Limb (tissue), 2 donors: ENCODE measurements at regions not wholly inside any gene's neighbourhood (a gene's known extent, or its start where the extent isn't known, plus 50 kb on each side); places are given as distances from the start of the nearest gene placed in this dataset.
"Not testable (repeated sequence)": the region's sequence is repeated elsewhere in the genome, so short reads cannot be mapped to it uniquely, and the experiment has no call there.

Source experiments
- DNase-seq, 2 donors: peaks; one replicate each; pipeline ENCODE4 v3.0.0-alpha.2; 2016; ENCODE audit errors: extremely low spot score in 2 of 2

- not testable (repeated sequence) for DNase-seq
These were observed 173.9 kb downstream of the ZNF621 start for GRCh38 chr3:40698611-40699010.

DNA sequence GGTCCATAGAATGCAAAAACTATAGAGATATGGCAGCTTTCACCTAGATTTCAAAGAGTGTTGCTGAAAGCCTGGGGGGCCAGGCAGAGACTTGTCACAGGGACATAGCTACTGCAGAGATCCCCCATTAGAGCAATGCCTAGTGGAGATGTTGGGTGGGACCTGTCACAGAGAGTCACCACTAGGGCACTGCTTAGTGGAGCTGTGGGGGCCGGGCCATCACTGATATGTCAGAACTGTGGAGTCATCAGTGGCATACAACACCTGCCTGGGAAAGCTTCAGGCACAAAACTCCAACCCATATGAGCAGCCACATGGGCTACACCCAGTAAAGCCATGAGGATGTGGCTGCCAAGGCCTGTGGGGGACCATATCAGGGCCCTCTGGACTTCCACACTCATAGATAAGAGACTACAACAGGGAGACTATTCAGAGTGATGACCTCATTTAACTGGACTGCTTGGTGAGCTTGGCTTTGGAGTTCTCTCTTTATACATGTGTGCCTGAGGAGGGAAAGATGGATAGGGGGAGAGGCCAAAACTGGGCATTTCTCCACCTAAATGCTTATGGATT is 176.3 kb downstream of the ZNF621 start:
- no peak for DNase-seq

- DNase-seq: no peak
These were observed 179.5 kb downstream of the ZNF621 start for GRCh38 chr3:40704224-40704623.

GRCh38 chr3:40705663-40706062 is 180.9 kb downstream of the ZNF621 start:
- no peak for DNase-seq

GRCh38 chr3:40713306-40713705 is 188.5 kb downstream of the ZNF621 start:
- DNase-seq: no peak

DNA sequence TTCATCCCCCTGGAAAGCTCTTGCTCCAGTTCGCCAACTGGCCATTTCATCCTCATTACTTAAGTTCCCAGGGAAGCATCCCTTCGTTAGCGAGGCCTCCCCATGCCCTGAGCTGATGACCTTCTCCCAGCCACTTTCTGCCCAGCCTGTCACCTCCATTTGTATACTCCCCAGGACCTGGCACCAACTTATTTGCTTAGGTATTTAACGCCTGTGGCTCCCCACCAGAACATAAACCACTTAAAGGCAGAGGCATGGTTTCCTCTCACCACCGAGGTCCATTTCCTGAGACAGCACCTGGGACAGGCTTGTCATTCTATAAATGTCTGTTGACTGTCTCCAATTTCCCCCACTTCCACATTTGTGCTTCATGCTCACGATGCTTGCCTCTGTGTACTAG is 189.0 kb downstream of the ZNF621 start:
- no peak for DNase-seq

GRCh38 chr3:40714771-40715345 is 190.1 kb downstream of the ZNF621 start:
- no peak for DNase-seq

DNA sequence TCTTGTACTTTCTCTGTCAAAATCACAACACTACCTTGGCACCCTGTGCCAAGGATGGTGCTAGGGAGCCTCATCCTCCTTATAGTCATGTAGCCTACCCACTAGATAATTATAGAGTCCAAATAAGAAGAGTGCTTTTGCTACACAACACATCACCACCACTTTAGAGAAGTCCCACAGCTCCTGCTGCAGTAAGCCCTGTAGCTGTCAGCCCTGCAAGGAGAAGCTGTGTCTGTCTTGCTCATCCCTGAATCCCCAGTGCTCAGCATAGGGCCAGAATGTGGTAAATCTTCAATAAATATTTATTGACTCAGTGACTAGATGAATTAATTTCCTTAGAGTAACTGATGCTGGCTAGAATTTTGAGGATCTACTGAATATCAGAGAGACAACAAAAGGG is 190.8 kb downstream of the ZNF621 start:
- DNase-seq: no peak

DNA sequence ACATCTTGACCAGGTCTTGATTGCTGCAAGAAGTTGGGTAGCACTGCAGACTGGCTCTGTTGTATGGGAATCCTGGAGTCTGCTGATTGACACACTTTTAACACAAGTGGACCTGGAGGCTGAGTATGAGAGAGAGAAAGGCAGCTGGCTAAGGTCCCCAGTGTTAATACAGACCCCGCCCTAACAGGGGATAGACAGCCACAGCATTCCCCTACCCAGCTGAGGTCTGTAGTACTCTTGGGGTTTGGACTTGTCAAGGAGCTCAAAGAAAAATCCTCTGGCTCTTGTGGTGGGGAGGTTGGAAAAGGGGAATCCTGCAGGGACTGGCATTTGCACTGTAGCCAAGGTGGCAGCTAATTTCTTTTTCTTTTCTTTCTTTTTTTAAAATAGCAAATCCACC is 192.7 kb downstream of the ZNF621 start:
- DNase-seq: no peak

DNA sequence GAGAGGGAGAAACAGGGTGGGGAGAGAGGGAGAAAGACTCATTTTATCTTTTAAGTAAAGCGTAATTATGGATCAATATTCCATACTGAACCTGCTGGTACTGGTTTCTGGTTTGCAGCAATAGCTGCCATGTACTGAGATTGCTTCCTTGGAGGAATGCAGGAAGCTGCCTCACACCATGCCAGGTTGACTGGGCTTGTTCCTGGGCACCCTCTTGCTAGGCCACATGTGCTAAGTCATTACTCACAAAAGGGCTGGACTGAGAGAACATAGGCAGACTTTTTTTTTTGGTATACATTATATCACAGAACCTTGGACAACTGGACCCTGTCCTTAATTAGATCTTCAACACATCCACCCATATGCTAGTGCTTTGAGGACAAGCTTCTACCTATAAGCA is 193.4 kb downstream of the ZNF621 start:
- no peak for DNase-seq

GRCh38 chr3:40718681-40719080 is 193.9 kb downstream of the ZNF621 start:
- no peak for DNase-seq

DNA sequence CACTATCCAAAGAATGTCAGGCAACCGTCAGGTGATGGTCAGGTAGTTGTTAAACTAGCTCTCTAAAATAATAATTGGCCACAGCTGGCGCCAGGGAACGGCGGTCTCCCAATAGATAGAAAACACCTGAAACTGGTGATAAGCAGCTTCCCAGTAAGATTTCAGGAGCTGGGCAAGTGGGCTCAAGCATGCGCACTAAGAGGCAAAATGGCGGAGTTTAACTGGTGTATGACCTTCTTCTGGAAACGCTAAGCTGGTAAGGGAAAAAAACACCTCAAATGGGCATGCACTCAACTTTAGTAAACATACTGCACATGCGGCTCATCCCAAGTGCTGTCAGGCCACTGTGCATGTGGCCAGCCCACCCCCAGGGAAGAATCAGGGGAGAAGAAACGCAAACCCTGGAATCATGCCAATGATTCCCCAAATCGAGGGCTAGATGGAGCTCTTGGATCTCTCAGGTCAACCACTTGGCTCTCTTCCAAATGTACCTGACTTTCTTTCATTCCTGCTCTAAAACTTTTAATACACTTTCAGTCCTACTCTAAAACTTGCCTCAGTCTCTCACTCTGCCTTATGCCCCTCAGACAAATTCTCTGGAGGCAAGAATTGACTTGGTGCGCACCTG is 195.0 kb downstream of the ZNF621 start:
- peak in 1 of 2 donors; percentile 11 for DNase-seq

GRCh38 chr3:40720341-40720740 is 195.6 kb downstream of the ZNF621 start:
- DNase-seq: no peak

DNA sequence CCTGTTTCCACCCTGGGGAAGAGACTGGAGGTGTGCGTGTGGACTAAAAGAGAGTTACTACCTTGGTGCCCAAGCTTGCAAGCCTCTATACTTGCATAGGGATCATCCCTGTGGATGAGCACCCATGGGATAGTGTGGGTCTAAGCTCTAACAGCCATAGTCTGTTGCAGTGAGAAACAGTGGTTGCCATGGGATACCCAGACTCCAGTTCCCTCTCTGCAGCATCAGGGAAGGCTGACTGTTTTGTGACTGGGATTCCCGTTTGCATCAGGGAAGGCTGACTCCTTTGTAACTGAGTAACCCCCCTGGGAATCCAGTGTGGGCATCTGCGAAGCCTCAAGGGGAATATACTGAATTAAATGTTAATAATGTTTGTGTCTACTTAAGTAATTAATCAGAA is 196.1 kb downstream of the ZNF621 start:
- DNase-seq: no peak

GRCh38 chr3:40723083-40723660 is 198.4 kb downstream of the ZNF621 start:
- no peak for DNase-seq

- DNase-seq: no peak
These were observed 200.3 kb downstream of the ZNF621 start for GRCh38 chr3:40725031-40725430.

DNA sequence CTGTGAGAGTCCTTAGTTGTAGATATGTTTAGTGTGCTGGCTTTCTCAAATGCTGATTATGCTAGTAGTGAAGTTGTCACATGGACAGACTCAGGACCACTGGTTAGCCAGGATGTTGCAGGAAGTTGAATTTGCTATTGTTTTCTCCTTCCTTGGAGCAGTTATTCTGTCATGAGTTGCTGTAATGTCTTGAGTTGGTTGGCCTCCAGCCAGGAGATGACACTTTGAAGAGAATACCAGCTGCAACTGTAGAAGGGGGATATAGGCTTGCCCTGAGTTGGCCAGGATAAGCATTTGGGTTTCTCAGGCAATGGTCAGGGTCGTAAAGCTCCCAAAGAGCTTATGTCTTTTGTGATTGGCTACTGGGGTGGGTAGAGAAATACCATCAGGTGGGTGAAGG is 206.7 kb downstream of the ZNF621 start:
- DNase-seq: no peak

GRCh38 chr3:40736943-40737342 is 212.2 kb downstream of the ZNF621 start:
- DNase-seq: no peak

DNA sequence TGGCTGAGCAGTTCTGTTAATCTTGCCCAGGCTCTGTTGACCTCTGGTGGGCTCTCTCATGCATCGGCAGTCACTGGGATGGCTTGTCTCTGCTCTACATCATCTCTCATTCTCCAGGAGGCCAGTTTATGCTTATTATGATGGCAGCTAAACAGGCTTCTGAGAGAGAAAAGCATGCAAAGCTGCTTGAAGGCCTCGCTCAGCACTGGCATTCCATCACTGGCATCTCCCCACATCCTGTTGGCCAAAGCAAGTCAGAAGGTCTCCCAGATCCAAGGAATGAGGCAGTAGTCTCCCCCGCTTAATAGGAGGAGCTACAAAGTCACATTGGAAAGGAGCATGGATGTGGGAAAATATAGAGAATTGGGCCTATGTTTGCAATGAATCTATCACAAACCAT is 212.6 kb downstream of the ZNF621 start:
- DNase-seq: no peak

DNA sequence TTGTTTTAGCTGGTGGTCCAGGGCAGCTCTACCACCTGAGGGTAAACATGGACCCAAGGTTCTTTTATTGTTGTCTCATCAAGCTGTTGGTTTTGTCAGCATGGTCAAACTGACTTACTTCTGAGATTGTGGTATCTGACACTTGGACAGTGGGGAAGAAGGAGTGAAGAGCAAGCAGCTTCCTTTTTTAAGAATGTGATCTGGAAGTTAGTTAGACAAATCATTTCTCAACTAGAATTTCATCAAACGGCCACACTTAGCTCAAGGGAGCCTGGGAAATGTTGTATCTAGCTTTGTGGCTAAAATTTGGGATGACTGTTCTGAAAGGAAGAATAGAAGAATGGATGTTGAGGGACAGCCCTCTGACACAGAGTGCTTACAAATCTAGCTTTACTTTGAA is 215.2 kb downstream of the ZNF621 start:
- no peak for DNase-seq

DNA sequence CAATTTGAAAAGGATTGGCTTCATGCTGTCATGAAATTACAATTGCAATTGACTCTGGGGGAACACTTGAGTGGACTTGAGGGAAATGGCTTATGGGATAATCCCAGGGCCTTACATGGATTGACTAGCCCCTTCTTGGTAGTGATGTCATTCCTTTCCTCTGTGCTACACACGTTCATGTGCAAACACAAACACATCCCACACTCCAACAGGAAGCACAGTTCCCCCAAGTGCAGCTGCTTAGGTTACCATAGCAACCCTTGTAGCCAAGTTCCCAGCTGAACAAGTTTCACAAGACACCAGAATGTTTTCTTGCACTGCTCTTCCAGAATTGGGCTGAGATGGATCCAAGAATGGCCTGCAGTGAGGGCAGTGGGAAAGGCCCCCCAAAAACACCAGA is 217.0 kb downstream of the ZNF621 start:
- peak; percentile 46 to 77 for DNase-seq

DNA sequence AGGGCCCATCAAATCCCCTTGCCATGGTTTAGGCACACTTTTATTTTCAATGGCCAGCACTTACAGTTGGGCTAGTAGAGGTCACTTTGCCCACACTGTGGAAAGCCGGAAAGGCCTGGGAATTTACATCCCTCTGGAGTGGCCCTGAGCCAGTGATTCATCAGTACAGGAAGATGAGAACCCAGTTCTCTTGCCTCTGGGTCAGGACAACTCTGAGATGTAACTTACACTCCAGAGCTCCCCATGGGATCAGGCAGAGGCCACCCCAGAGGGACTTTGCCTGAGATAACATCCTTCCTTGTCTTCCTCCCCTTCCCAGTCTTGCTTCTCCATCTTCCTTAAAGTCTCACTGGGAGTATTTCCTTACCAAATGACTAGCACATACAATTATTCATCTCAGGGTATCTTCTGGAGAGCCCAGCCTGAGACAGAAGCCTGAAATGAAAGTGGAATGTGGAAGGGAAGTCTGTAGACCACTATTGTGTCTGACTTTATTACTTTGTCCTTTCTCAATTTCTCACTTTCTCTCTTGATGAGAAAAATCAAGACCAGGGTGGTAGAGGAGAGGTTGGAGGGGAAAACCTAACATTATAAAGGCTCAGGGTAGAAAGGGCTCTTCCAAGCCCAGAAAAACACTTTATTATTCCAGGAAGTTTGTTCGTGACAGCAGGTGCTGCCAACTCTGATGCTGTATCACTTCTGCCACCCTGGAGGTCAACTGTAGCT is 220.8 kb downstream of the ZNF621 start:
- DNase-seq: no peak
